ENCODE measurements at regions not wholly inside any gene's neighbourhood (a gene's known extent, or its start where the extent isn't known, plus 50 kb on each side); places are given as distances from the start of the nearest gene placed in this dataset.

GRCh38 chr12:71000748-71001147 is 80.2 kb upstream of the PTPRR start (continued):
- TF ChIP-seq FOXA3 (CRISPR knock-in tag; IDR thresholded peaks at IDR 0.05) (no peak), ATF7 (IDR thresholded peaks at IDR 0.05) (no peak), ATF7 (CRISPR knock-in tag; IDR thresholded peaks at IDR 0.05) (no peak), SAP130 (CRISPR knock-in tag; IDR thresholded peaks at IDR 0.05; ENCODE audit: low read depth) (no peak), SMAD9 (CRISPR knock-in tag; IDR thresholded peaks at IDR 0.05) (no peak), HMGA1 (CRISPR knock-in tag; conservative IDR thresholded peaks at IDR 0.05) (no peak), ONECUT2 (CRISPR knock-in tag; IDR thresholded peaks at IDR 0.05) (no peak), ZBTB4 (CRISPR knock-in tag; IDR thresholded peaks at IDR 0.05; ENCODE audit: borderline replicate concordance) (no peak)
- TF ChIP-seq, protein P1, sequence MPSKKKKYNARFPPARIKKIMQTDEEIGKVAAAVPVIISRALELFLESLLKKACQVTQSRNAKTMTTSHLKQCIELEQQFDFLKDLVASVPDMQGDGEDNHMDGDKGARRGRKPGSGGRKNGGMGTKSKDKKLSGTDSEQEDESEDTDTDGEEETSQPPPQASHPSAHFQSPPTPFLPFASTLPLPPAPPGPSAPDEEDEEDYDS (CRISPR knock-in tag; IDR thresholded peaks at IDR 0.05): no peak

DNA sequence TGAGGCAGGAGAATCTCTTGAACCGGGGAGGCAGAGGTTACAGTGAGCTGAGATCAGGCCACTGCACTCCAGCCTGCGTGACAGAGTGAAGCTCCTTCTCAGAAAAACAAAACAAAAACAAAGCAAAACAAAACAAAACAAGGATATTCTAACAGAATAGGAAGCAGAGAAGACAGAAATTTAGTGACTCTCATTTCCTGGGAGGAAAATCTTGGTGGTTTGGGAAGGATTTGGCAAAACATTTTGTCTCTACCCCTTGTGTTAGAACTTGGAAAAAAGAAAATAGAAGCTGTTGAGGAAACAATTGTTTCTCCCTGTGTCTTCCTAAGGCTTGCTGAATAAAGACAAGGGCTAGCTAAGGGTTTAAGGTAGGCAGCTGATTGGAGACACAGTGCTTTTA is 79.7 kb upstream of the PTPRR start:
- intact Hi-C loops (cut with micrococcal nuclease; ENCODE audit: unreplicated experiment) (loop anchor here (10.0 kb wide), 1 partner anchor 65 kb away; no protein-coding TSS in a partner anchor), in situ Hi-C loops (cut with HindIII; ENCODE audit: extremely low pct_ligation_motif_present, low pct_unique_long_range_greater_than_20kb) (loop anchor here (25.0 kb wide), 1 partner anchor 263 kb away; no protein-coding TSS in a partner anchor)
- no peaks in the 10 kb centered on the region for H3K79me2 ChIP-seq (ENCODE audit: insufficient read depth, low read length)
- FAIRE-seq: no peak
- TF ChIP-seq ZNF225 (CRISPR knock-in tag; IDR thresholded peaks at IDR 0.05): no peak
- BruUV-seq (replicated peaks): no TSS peak
- no peak for ATAC-seq
- H3K36me3 ChIP-seq (replicated peaks in 1 of 2; ENCODE audit: control insufficient read depth in 1 of 2, insufficient read depth in 2 of 2, low read length in 2 of 2): no peaks in the 10 kb centered on the region
- CTCF ChIA-PET (ENCODE audit: low intra/inter-chr PET ratio, low total read pairs): no interaction called here
- H3K27ac ChIP-seq (ENCODE audit: extremely low read length, insufficient read depth, low read length): no peak overlapping the region
- no peak overlapping the region for H3K4me3 ChIP-seq (replicated peaks in 1 of 3; ENCODE audit: insufficient read depth in 1 of 3, low read depth in 2 of 3, low read length in 3 of 3)
- no peaks in the 10 kb centered on the region for H3K9me3 ChIP-seq (ENCODE audit: low read length)
- H3K4me2 ChIP-seq (ENCODE audit: low read depth, low read length): no peak overlapping the region
- no peak overlapping the region for H2AFZ ChIP-seq (ENCODE audit: low read length)
- H3K9ac ChIP-seq (ENCODE audit: insufficient read depth, low read depth, low read length): no peak overlapping the region
- no peaks in the 10 kb centered on the region for H3K4me1 ChIP-seq (ENCODE audit: insufficient read depth, low read length)
- POLR2A ChIA-PET: no interaction called here
- H3K27me3 ChIP-seq (ENCODE audit: control insufficient read depth in 1 of 2, insufficient read depth in 2 of 2, low read length in 2 of 2): no peaks in the 10 kb centered on the region
- WGBS (ENCODE audit: low lambda C conversion rate): 18% methylated on average over 2 of the region's 2 CpGs
- H4K20me1 ChIP-seq (ENCODE audit: insufficient read depth, low read length): no peaks in the 10 kb centered on the region
- DNase-seq (ENCODE audit: low spot score): no peak
